Kidney epithelial cell (primary cell): ENCODE measurements at regions not wholly inside any gene's neighbourhood (a gene's known extent, or its start where the extent isn't known, plus 50 kb on each side); places are given as distances from the start of the nearest gene placed in this dataset.
A peak's percentile ranks its signal among the peaks of the same experiment; 100 is the strongest.

Source experiments
- DNase-seq: peaks from one replicate; pipeline ENCODE4 v3.0.0-alpha.2; 2010; ENCODE audit warnings: low read depth
- H3K27me3 ChIP-seq: 2 replicates; pipeline ENCODE4 v1.6.0; 2011; ENCODE audit warnings: low read length; ENCODE audit not compliant: control insufficient read depth, insufficient read depth
- H3K36me3 ChIP-seq: 2 replicates; pipeline ENCODE4 v1.5.1; 2011; ENCODE audit warnings: low read length; ENCODE audit not compliant: control insufficient read depth, insufficient read depth
- H3K4me3 ChIP-seq: 2 replicates; pipeline ENCODE4 v1.5.1; 2011; ENCODE audit warnings: low read depth, mild to moderate bottlenecking, control low read depth, low read length
- TF ChIP-seq, protein P1 (sequence below): IDR thresholded peaks from 2 replicates; pipeline ENCODE4 v1.5.1; 2011; ENCODE audit warnings: mild to moderate bottlenecking, moderate library complexity, low read length, control low read depth, inconsistent platforms; ENCODE audit not compliant: insufficient read depth, poor library complexity, severe bottlenecking

DNA sequence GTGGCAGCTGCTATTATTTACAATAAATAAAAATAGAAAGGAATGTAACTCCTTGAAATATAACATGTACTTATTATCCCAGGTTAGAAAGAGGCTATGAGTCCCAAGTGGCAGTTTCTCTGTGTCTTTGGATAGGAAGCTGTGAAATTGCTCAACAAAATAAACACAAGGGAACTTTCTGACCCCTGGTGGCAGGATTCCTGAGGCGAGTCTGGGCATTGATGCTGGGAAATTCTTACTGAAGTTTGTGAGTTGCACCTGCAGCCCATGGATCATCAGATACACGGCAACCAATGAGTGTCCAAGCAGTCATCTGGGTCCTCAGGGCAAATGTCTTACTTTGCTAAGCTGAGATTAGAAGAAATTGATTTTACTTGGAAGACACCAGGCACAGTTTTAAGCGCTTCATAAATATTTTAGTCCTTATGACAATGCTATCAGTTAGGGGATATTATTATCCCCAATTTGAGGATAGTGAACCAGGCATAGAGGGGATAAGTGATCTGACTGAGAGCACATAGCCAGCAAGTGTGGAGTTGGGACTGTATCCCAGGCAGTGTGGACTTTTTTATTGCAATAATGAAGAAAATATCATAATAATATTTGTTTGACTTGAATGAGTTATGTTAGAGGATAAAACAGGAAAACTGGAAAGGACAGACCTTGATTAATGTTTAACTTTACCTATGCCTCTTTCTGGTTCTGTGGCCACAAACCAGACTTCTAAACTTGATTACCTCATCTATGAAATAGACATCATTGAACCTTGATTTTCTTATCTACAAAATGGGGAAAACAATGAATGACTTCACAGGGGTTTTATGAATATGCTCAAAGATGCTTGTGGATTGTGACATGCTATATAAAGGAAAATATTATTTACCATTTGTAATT, 265.5 kb upstream of the ADAMTSL1 start:
- TF ChIP-seq, protein P1, sequence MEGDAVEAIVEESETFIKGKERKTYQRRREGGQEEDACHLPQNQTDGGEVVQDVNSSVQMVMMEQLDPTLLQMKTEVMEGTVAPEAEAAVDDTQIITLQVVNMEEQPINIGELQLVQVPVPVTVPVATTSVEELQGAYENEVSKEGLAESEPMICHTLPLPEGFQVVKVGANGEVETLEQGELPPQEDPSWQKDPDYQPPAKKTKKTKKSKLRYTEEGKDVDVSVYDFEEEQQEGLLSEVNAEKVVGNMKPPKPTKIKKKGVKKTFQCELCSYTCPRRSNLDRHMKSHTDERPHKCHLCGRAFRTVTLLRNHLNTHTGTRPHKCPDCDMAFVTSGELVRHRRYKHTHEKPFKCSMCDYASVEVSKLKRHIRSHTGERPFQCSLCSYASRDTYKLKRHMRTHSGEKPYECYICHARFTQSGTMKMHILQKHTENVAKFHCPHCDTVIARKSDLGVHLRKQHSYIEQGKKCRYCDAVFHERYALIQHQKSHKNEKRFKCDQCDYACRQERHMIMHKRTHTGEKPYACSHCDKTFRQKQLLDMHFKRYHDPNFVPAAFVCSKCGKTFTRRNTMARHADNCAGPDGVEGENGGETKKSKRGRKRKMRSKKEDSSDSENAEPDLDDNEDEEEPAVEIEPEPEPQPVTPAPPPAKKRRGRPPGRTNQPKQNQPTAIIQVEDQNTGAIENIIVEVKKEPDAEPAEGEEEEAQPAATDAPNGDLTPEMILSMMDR: peak; percentile 62
- Histone ChIP-seq H3K27me3 (no peaks in the 10 kb centered on the region), H3K4me3 (no peak overlapping the region), H3K36me3 (no peaks in the 10 kb centered on the region)
- DNase-seq: no peak

DNA sequence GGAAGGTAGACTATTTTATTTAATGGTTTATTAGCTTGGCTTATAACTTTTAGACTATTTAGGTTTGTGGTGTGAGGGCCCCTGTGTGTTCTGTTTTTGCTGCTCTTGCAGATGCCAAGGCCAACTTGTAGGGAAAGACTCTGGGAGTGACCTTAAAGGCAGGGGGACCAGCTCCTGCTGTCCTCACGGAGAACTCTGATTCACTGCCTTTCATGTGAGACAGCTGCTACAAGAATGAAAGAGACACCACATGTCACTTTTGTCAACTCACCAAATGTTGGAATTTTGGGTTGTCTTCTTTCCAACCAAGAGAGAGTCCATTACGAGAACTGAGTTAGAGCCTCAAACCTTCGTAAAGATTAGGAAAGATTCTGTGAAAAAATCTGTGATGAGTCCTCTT, 258.3 kb upstream of the ADAMTSL1 start:
- DNase-seq: no peak
- Histone ChIP-seq H3K27me3 (no peaks in the 10 kb centered on the region), H3K4me3 (no peak overlapping the region), H3K36me3 (no peaks in the 10 kb centered on the region)
- TF ChIP-seq, protein P1: no peak

DNA sequence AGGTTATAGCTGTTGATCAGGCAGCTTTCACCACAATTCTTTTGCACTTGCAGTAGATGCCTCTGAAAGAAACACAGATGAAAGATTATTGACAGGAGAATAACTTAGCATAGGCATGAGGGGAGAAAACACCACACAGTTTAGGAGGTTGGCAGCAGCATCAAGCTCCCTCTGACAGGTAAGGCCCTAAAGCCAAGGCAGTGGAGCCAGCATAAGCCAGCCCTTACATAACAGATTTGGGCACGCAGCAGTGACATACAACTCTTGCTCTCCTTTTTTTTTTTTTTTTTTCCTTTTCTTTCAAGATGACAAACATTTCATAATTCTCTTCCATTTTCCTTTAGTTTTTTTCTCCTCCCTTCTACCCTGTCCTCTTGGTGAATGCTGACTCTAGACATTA, 257.6 kb upstream of the ADAMTSL1 start:
- no peak for DNase-seq
- Histone ChIP-seq H3K4me3 (no peak overlapping the region), H3K27me3 (no peaks in the 10 kb centered on the region), H3K36me3 (no peaks in the 10 kb centered on the region)
- TF ChIP-seq, protein P1: no peak

DNA sequence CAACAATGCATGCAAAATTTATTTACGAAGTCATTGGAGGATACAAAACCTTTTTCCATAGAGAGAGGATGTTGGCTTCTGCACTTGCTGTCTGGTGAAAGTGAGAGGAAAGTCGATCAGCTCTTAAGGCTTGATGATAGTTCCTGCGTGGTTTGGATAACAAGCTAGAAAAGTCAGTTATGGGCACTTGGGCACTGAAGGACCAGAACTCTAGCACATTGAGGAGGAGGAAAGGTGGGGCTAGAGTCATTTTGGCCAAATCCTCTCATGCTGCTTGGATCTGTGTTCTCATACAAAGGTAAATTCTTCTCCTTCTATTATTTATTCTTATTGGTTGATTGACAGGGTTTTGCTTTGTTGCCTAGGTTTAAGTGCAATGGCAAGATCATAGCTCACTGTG, 245.9 kb upstream of the ADAMTSL1 start:
- no peak for DNase-seq
- Histone ChIP-seq H3K4me3 (no peak overlapping the region), H3K36me3 (no peaks in the 10 kb centered on the region), H3K27me3 (no peaks in the 10 kb centered on the region)
- TF ChIP-seq, protein P1: no peak

DNA sequence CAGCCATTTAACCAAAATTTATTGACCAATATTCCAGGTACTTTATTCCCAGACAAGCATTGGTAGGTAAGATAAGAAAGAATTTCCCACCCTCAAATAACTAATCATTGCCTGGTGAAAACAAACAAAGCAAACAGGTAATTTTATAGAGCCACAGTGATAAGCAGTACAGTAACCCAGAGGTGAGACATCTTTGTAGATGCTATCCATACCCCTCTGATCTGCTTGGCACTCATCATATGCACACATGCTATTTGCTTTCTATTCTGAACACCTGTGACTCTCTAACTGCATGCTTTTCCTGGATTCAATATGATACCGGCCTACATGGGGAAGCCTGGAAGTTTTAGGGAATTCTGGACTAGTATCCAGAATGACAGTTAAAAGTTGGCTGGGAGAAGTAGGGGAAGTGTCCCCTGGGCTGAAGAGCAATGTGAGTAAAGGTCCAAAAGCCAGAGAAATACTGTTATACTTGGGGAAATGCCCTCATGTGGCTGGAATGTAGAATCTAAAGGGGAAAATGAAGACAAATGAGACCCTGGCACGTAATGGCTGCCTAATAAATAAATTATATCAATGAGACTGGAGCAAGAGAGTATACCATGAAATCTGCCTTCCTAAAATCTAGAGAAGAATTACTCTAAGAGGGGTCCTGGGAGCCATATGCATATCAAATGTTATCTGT, 243.8 kb upstream of the ADAMTSL1 start:
- Histone ChIP-seq H3K36me3 (no peaks in the 10 kb centered on the region), H3K27me3 (no peaks in the 10 kb centered on the region), H3K4me3 (no peak overlapping the region)
- no peak for DNase-seq
- TF ChIP-seq, protein P1: no peak
